ENCODE measurements at regions not wholly inside any gene's neighbourhood (a gene's known extent, or its start where the extent isn't known, plus 50 kb on each side); places are given as distances from the start of the nearest gene placed in this dataset.

GRCh38 chr12:125564753-125565152 is 499.5 kb downstream of the AACS start:
- DNase-seq (ENCODE audit: low spot score) = no peak
- Histone ChIP-seq H3K27ac (no peak overlapping the region), H3K4me3 (no peak overlapping the region)
- TF ChIP-seq CTCF (IDR thresholded peaks at IDR 0.05) = no peak

DNA sequence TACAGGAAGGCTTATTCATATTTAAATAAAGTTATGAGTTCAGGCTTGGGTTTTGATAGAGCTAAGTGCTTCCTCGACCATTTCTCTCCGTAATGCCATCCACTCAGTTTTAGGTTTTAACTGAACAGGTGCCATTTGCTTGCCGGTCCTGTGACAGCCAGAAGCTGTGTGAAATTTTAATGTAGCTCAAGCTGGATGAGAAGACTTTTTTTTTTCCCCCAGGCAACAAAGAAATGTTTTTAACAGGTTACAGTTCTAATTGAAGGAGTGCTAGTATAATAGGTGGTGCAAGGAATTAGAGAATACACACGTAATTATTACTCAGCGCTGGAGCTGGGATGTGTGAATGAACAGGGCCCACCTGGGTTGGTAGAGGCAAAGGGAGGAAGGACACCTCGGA is 502.3 kb downstream of the AACS start:
- Histone ChIP-seq H3K4me3 (no peak overlapping the region), H3K27ac (no peak overlapping the region)
- DNase-seq (ENCODE audit: low spot score) = no peak
- TF ChIP-seq CTCF (IDR thresholded peaks at IDR 0.05) = no peak

DNA sequence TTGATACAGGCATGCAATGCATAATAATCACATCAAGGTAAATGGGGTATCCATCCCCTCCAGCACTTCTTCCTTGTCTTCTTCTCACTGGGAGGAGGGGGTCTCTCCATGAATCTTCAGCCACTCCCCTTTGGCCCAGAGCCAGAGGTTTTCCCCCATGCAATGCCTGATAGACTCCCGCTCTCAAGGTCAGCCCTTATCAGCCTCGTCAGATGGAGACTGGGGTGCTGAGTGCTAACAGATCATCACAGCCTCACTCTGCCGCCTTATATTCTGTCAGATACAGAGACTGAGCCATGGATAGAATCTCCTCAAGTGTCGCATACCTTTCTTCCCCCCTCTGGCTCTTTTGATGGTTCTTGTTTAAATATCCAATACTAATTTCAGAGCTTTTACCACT is 503.1 kb downstream of the AACS start:
- DNase-seq (ENCODE audit: low spot score) = no peak
- TF ChIP-seq CTCF (IDR thresholded peaks at IDR 0.05) = no peak

GRCh38 chr12:125573271-125573670 is 508.0 kb downstream of the AACS start:
- no peak for TF ChIP-seq CTCF (IDR thresholded peaks at IDR 0.05)
- no peak overlapping the region for H3K27ac ChIP-seq
- no peak overlapping the region for H3K4me3 ChIP-seq
- DNase-seq (ENCODE audit: low spot score) = no peak

More for the DNA sequence above, 503.1 kb downstream of the AACS start:
- H3K4me3 ChIP-seq = no peak overlapping the region
- H3K27ac ChIP-seq = no peak overlapping the region

GRCh38 chr12:125577334-125577733 is 512.1 kb downstream of the AACS start:
- DNase-seq (ENCODE audit: low spot score) = no peak
- TF ChIP-seq CTCF (IDR thresholded peaks at IDR 0.05) = no peak
- H3K27ac ChIP-seq = no peak overlapping the region
- no peak overlapping the region for H3K4me3 ChIP-seq

DNA sequence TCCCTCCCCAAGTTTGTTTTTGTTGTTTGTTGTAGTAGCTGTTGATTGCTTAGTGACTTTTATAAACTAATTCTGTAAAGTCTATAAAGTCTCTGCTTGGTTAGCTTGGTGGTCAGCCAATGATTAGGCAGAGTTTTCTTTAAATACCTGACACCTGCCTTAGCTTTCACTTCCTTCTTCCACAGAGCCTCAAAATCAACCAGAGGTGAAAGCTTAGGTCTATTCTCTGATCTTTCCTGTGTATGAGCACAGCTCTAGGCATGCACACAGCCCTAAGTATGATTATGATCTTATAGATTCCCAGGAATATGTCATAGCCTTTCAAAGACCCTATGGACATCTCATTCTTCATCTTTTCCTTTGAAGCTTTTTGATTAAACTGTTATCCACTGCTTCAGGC is 514.7 kb downstream of the AACS start:
- Histone ChIP-seq H3K27ac (no peak overlapping the region), H3K4me3 (no peak overlapping the region)
- no peak for DNase-seq (ENCODE audit: low spot score)
- no peak for TF ChIP-seq CTCF (IDR thresholded peaks at IDR 0.05)

DNA sequence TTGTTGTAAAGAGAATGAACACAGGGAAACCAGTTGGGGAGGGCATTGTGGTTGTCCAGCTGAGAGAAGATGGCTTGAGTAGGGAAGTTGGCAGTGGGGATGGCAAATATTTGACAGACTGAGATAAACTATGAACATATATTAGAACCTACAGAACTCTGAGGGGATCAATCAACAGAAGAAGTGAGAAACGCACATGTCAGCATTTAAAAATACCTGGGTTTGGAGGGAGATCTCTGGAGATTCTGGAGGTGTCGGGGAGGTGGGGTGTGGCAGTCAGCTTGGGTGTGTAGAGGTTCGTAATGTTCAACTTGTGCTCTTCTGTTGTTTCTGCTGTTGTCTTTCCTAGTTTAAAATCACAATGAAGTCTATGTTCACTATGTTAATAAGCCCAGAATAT is 517.8 kb downstream of the AACS start:
- Histone ChIP-seq H3K27ac (no peak overlapping the region), H3K4me3 (no peak overlapping the region)
- TF ChIP-seq CTCF (IDR thresholded peaks at IDR 0.05) = no peak
- no peak for DNase-seq (ENCODE audit: low spot score)

Measured in coronary artery (tissue), 2 donors.